ENCODE measurements at regions not wholly inside any gene's neighbourhood (a gene's known extent, or its start where the extent isn't known, plus 50 kb on each side); places are given as distances from the start of the nearest gene placed in this dataset.

DNA sequence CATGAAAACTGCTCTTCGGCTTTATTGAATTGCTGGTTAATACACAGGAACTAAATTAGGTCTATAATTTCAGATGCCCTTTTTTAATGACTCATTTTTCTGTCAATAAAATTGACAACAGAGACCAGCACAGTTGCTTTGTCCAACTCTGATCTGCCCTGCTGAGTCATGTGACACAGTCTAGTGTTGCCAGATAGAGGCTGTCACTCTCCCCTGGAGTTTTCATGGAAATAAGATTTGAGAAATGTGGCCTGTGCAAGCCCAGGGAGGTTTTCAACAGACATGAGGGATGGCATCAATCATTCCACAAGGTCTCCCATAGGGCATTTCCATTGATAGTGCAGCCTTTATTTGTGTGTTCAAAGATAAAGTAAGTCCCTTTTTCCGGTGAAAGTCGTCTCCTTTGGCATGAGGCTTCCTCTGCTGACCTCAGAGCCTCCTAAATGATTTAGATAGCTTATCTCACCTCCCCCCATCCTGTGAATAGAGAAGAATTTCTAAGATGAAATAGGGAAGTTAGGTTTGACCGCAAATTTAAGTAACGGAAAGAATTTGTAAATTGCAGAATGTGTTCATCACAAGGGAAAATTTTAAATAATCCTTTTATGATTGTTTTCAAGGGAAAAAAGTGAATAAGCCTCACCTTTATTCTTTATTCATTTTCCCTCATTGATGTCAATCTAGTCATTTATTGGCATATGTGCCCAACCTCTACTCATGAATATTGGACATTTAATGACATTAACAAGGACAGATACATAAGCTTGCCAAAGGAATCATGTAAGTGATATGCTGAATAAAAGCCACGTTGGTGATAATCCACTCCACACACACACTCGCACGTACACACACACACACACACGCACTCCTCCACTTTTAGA lies 277.7 kb downstream of the ADGB start:
- no peaks in the 10 kb centered on the region for H3K36me3 ChIP-seq (ENCODE audit: control insufficient read depth in 1 of 2, insufficient read depth in 2 of 2, low read length in 1 of 2)
- ATAC-seq (ENCODE audit: low FRiP score) (no peak), DNase-seq (no peak)
- no peak overlapping the region for H3K27ac ChIP-seq (ENCODE audit: low read depth in 1 of 2, low read length in 2 of 2)
- H3K4me1 ChIP-seq (ENCODE audit: control insufficient read depth in 1 of 2, insufficient read depth in 2 of 2, low read length in 2 of 2), result no peaks in the 10 kb centered on the region
- H3K9me3 ChIP-seq (ENCODE audit: control insufficient read depth, low read length), result no peaks in the 10 kb centered on the region
- intact Hi-C loops (cut with DNase I), result no loop called here
- no peaks in the 10 kb centered on the region for H3K27me3 ChIP-seq (ENCODE audit: control insufficient read depth in 1 of 2, insufficient read depth in 2 of 2, low read length in 1 of 2)
- no peak overlapping the region for H3K4me3 ChIP-seq (ENCODE audit: low read length in 2 of 2)
- WGBS, 2 donors, result 71 to 76% methylated on average over 9 of the region's 9 CpGs

DNA sequence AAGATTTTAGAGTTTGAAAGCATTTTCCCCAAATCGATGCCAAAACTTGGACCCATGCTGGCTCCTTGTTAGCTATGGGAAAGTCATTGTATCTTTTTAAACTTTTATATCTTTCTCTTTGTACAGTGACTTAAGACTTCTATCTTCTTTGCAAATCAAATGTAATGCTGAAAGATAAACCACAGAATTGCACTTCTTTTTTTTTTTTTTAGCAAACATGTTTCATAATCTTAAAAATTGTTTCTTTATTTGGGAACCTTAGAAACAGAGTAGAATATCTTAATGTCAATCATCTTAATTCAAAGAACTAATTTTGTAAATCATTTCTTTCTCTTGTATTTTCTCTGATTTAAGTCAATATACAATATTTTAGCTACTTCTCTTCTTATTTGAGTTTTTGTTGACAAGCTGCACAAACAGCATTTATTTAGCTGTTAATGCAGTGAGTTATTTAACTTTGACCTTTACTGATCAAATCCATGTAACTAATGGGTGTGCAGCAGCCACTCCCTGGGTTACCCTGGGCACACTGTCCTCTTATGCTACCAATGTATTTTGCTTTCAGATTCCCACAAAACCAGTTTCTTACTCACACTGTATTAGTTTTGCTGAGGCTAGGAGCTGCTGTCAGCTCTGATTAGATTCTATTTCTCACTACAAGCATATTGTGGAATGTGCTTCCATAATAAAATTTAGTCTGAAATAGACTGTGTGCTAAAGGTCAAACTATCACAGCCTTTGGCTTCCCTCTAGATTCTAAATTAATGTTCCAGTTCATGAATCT lies 279.6 kb downstream of the ADGB start:
- no peak for ATAC-seq (ENCODE audit: low FRiP score)
- WGBS, 2 donors, result 81 to 98% methylated on average over 1 of the region's 1 CpG
- DNase-seq, result no peak
- intact Hi-C loops (cut with DNase I), result no loop called here
- no peak overlapping the region for H3K27ac ChIP-seq (ENCODE audit: low read depth in 1 of 2, low read length in 2 of 2)
- H3K4me3 ChIP-seq (ENCODE audit: low read length in 2 of 2), result no peak overlapping the region
- no peaks in the 10 kb centered on the region for H3K9me3 ChIP-seq (ENCODE audit: control insufficient read depth, low read length)
- no peaks in the 10 kb centered on the region for H3K27me3 ChIP-seq (ENCODE audit: control insufficient read depth in 1 of 2, insufficient read depth in 2 of 2, low read length in 1 of 2)
- no peaks in the 10 kb centered on the region for H3K4me1 ChIP-seq (ENCODE audit: control insufficient read depth in 1 of 2, insufficient read depth in 2 of 2, low read length in 2 of 2)
- H3K36me3 ChIP-seq (ENCODE audit: control insufficient read depth in 1 of 2, insufficient read depth in 2 of 2, low read length in 1 of 2), result no peaks in the 10 kb centered on the region

DNA sequence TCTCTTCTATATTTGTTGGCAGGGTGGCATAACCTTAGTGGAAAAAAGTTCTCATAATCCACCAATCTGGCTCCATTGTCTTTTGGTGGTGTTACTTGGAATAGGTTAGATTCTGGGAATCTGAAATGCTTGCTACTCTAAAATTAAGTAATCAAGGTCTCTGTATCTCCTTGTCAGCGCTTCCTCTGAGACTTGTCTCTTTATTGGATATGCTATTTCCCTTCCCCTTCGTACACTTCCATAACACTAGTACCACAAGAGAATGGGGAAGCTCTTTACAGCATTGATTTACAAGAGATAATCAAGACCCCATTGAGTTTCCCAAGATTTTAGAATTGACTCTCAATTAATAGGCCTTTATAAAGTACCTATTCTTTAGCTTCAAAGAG lies 280.2 kb downstream of the ADGB start:
- no peaks in the 10 kb centered on the region for H3K36me3 ChIP-seq (ENCODE audit: control insufficient read depth in 1 of 2, insufficient read depth in 2 of 2, low read length in 1 of 2)
- ATAC-seq (ENCODE audit: low FRiP score) (no peak), DNase-seq (no peak)
- H3K27me3 ChIP-seq (ENCODE audit: control insufficient read depth in 1 of 2, insufficient read depth in 2 of 2, low read length in 1 of 2), result no peaks in the 10 kb centered on the region
- 92 to 98% methylated on average over 2 of the region's 2 CpGs for WGBS, 2 donors
- H3K27ac ChIP-seq (ENCODE audit: low read depth in 1 of 2, low read length in 2 of 2), result no peak overlapping the region
- no peaks in the 10 kb centered on the region for H3K9me3 ChIP-seq (ENCODE audit: control insufficient read depth, low read length)
- no peaks in the 10 kb centered on the region for H3K4me1 ChIP-seq (ENCODE audit: control insufficient read depth in 1 of 2, insufficient read depth in 2 of 2, low read length in 2 of 2)
- intact Hi-C loops (cut with DNase I), result no loop called here
- no peak overlapping the region for H3K4me3 ChIP-seq (ENCODE audit: low read length in 2 of 2)

DNA sequence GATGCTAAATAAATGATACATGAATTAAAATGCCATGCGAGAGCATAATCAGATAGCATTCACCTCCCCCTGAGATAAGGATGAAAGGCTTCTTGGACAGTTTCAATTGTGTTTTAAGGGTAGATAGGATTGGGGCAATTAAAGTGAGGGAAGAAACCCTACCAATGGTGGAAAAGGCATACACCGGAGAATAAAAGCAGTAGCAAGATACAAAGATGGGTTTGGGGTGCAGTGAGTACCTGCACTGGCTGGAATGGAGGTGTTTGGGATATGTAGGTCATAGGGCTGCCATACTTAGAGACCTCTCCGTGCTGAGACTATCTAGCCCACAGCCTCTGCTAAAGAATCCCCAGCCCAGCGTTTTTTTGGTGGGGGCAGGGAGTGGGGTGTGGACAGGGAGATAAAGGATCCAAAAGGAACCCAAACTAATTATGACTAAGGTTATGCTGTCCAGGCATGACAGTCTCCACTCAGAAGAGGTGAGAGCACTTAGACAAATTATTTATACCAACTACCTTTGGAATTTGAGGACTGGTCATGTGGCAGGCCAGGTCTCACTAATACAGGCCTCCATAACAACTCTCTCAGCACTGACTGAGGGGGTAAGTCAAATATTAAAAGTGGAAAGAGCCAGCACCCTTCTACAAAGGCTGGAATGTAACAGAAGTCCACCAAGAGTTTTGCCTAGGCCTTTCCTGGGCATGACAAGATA lies 280.8 kb downstream of the ADGB start:
- Histone ChIP-seq H3K4me1 (ENCODE audit: control insufficient read depth in 1 of 2, insufficient read depth in 2 of 2, low read length in 2 of 2) (no peaks in the 10 kb centered on the region), H3K4me3 (ENCODE audit: low read length in 2 of 2) (no peak overlapping the region), H3K27ac (ENCODE audit: low read depth in 1 of 2, low read length in 2 of 2) (no peak overlapping the region), H3K9me3 (ENCODE audit: control insufficient read depth, low read length) (no peaks in the 10 kb centered on the region), H3K27me3 (ENCODE audit: control insufficient read depth in 1 of 2, insufficient read depth in 2 of 2, low read length in 1 of 2) (no peaks in the 10 kb centered on the region), H3K36me3 (ENCODE audit: control insufficient read depth in 1 of 2, insufficient read depth in 2 of 2, low read length in 1 of 2) (no peaks in the 10 kb centered on the region)
- 68 to 69% methylated on average over 4 of the region's 4 CpGs for WGBS, 2 donors
- no peak for DNase-seq
- ATAC-seq (ENCODE audit: low FRiP score), result no peak
- intact Hi-C loops (cut with DNase I), result no loop called here

DNA sequence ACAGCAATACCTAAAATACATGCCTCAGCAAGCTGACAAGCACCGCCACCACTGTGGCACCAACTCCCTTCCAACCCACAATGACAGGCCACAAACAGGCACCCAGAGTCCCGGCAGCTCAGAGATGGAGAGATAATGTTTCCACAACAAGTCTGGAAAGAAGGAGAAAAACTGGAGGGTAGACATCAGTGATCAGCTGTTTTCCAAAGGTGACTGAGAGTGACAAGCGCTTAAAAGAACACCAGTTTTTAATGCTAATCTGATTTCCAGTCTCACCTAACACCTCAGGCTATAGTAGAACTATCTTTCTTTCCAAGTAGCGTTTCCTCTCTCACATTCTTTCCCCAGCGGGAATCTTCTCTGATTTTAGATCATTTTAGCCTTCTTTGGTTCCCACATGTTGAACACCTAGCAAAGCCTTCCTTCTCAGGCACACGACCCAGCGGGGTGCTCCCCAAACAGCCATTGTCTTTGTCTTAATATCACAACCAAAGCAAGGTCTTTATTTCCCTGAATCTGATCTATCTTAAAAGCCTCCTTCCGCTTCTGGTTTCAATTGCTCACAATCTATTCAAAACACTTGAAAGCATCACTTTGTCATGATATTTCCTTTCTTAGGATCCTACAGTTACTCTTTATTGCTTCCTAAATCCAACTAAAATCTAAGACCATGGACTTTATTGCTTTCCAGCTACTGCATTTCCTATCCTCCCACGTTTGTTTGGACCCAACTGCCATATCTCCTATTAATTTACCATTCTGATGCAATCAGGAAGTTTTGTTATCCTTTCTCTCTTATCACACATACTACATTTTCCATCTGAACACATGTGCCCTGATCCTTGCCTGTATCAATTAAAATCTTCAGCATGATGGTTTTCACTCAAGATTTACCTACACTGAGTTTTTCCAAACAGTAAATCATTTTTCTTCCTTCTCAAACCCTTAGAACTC lies 282.7 kb downstream of the ADGB start:
- Histone ChIP-seq H3K27ac (ENCODE audit: low read depth in 1 of 2, low read length in 2 of 2) (no peak overlapping the region), H3K36me3 (ENCODE audit: control insufficient read depth in 1 of 2, insufficient read depth in 2 of 2, low read length in 1 of 2) (no peaks in the 10 kb centered on the region), H3K4me3 (ENCODE audit: low read length in 2 of 2) (no peak overlapping the region), H3K9me3 (ENCODE audit: control insufficient read depth, low read length) (no peaks in the 10 kb centered on the region), H3K27me3 (ENCODE audit: control insufficient read depth in 1 of 2, insufficient read depth in 2 of 2, low read length in 1 of 2) (no peaks in the 10 kb centered on the region), H3K4me1 (ENCODE audit: control insufficient read depth in 1 of 2, insufficient read depth in 2 of 2, low read length in 2 of 2) (no peaks in the 10 kb centered on the region)
- ATAC-seq (ENCODE audit: low FRiP score) (no peak), DNase-seq (no peak)
- intact Hi-C loops (cut with DNase I), result no loop called here
- WGBS, 2 donors, result 86 to 90% methylated on average over 9 of the region's 9 CpGs

DNA sequence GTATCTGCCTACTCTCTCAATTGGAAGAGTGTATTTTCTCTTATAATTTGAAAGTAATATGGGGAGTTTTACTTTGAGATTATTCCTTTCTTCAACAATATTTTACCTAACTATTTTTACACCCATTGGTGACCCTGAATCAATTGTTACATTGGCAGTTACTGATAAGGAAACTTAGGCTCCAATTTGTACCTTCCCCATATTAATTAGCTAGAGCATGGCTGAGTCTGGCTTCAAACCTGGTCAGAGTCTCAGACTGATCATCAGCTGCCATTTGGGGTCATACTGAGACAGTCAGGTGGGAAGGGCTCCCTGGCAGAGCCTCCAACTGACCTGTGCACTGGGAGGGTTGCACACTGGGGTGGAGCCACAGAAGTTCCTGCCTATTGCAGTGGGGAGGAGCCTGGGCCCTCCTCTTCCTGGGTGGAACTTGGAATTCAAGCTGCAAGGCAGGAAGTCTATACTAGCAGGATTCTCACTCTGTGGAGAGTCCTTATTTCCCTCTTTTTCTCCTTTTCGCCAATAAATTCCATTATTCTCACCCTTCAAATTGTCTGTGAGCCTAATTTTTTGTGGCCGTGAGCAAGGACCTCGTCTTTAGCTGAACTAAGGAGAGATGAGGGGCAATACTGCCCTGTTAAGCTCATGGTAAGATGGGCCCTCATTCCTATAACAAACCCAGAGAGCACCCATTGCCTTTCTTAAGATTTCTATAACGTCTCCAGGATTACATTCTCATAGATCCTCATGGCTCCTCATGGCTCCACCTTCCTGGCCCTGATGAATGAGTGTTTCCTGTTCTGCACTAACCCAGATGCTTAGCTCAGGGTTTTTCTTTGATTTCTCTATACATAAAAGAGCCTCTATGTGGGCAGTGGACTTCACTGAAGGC lies 285.1 kb downstream of the ADGB start:
- WGBS, 2 donors, result 91 to 92% methylated on average over 4 of the region's 4 CpGs
- H3K9me3 ChIP-seq (ENCODE audit: control insufficient read depth, low read length), result no peaks in the 10 kb centered on the region
- intact Hi-C loops (cut with DNase I), result no loop called here
- no peak overlapping the region for H3K4me3 ChIP-seq (ENCODE audit: low read length in 2 of 2)
- DNase-seq (no peak), ATAC-seq (ENCODE audit: low FRiP score) (no peak)
- H3K4me1 ChIP-seq (ENCODE audit: control insufficient read depth in 1 of 2, insufficient read depth in 2 of 2, low read length in 2 of 2), result no peaks in the 10 kb centered on the region
- no peaks in the 10 kb centered on the region for H3K27me3 ChIP-seq (ENCODE audit: control insufficient read depth in 1 of 2, insufficient read depth in 2 of 2, low read length in 1 of 2)
- H3K27ac ChIP-seq (ENCODE audit: low read depth in 1 of 2, low read length in 2 of 2), result no peak overlapping the region
- no peaks in the 10 kb centered on the region for H3K36me3 ChIP-seq (ENCODE audit: control insufficient read depth in 1 of 2, insufficient read depth in 2 of 2, low read length in 1 of 2)

DNA sequence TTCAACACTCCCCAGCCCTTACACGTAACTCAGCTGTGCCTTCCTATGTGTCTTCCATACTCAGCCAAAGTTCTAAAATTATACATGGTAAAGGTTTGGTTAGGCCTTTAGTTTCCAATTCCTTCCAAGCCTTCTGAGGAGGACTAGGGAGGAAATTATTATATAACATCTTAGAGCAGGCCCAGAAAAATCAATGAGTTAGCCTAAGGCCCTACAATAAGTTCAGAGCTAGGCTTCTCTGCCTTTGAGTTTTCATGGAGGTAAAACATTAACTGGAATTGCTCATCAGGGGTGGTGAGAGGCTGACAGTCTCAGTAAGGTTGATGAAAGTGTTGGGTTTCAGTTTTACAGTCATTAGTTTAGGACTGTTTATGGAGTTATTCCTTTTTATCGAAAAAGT lies 286.0 kb downstream of the ADGB start:
- ATAC-seq (ENCODE audit: low FRiP score), result no peak
- no peaks in the 10 kb centered on the region for H3K27me3 ChIP-seq (ENCODE audit: control insufficient read depth in 1 of 2, insufficient read depth in 2 of 2, low read length in 1 of 2)
- H3K27ac ChIP-seq (ENCODE audit: low read depth in 1 of 2, low read length in 2 of 2), result no peak overlapping the region
- no peak overlapping the region for H3K4me3 ChIP-seq (ENCODE audit: low read length in 2 of 2)
- WGBS, 2 donors, result 91 to 97% methylated on average over 2 of the region's 2 CpGs
- intact Hi-C loops (cut with DNase I), result no loop called here
- H3K36me3 ChIP-seq (ENCODE audit: control insufficient read depth in 1 of 2, insufficient read depth in 2 of 2, low read length in 1 of 2), result no peaks in the 10 kb centered on the region
- H3K4me1 ChIP-seq (ENCODE audit: control insufficient read depth in 1 of 2, insufficient read depth in 2 of 2, low read length in 2 of 2), result no peaks in the 10 kb centered on the region
- H3K9me3 ChIP-seq (ENCODE audit: control insufficient read depth, low read length), result no peaks in the 10 kb centered on the region
- DNase-seq, result no peak
